HG02588 (cell line): ENCODE measurements at regions not wholly inside any gene's neighbourhood (a gene's known extent, or its start where the extent isn't known, plus 50 kb on each side); places are given as distances from the start of the nearest gene placed in this dataset.
"Not testable (repeated sequence)": the region's sequence is repeated elsewhere in the genome, so short reads cannot be mapped to it uniquely, and the experiment has no call there.

ENCODE experiments used
- ATAC-seq: cut with Tn5 transposase; IDR thresholded peaks from one replicate; pipeline ENCODE4 v1.9.1; 2021; ENCODE audit warnings: mild to moderate bottlenecking, moderate library complexity; ENCODE audit not compliant: unreplicated experiment

GRCh38 chr14:84074626-84075025 lies 1455.3 kb upstream of the FLRT2 start:
- ATAC-seq: no peak

- ATAC-seq: no peak
Measured at GRCh38 chr14:84080944-84081343, 1449.0 kb upstream of the FLRT2 start.

- ATAC-seq: no peak
Measured at GRCh38 chr14:84084056-84084630, 1445.8 kb upstream of the FLRT2 start.

- no peak for ATAC-seq
Measured at GRCh38 chr14:84085493-84085892, 1444.5 kb upstream of the FLRT2 start.

GRCh38 chr14:84086714-84087113 lies 1443.2 kb upstream of the FLRT2 start:
- no peak for ATAC-seq

GRCh38 chr14:84087986-84088531 lies 1441.9 kb upstream of the FLRT2 start:
- no peak for ATAC-seq

GRCh38 chr14:84090837-84091236 lies 1439.1 kb upstream of the FLRT2 start:
- no peak for ATAC-seq

GRCh38 chr14:84095681-84096080 lies 1434.3 kb upstream of the FLRT2 start:
- ATAC-seq: no peak

GRCh38 chr14:84098261-84098660 lies 1431.7 kb upstream of the FLRT2 start:
- ATAC-seq: no peak

GRCh38 chr14:84099560-84099959 lies 1430.4 kb upstream of the FLRT2 start:
- not testable (repeated sequence) for ATAC-seq

GRCh38 chr14:84107835-84108343 lies 1422.1 kb upstream of the FLRT2 start:
- ATAC-seq: no peak

GRCh38 chr14:84108746-84109457 lies 1421.0 kb upstream of the FLRT2 start:
- ATAC-seq: no peak

GRCh38 chr14:84112589-84112988 lies 1417.4 kb upstream of the FLRT2 start:
- ATAC-seq: no peak

- ATAC-seq: no peak
Measured at GRCh38 chr14:84125676-84126075, 1404.3 kb upstream of the FLRT2 start.

GRCh38 chr14:84127495-84127894 lies 1402.4 kb upstream of the FLRT2 start:
- no peak for ATAC-seq

GRCh38 chr14:84128050-84128449 lies 1401.9 kb upstream of the FLRT2 start:
- ATAC-seq: no peak

- ATAC-seq: no peak
Measured at GRCh38 chr14:84129007-84129406, 1400.9 kb upstream of the FLRT2 start.

GRCh38 chr14:84129941-84130340 lies 1400.0 kb upstream of the FLRT2 start:
- no peak for ATAC-seq

- no peak for ATAC-seq
Measured at GRCh38 chr14:84131924-84132323, 1398.0 kb upstream of the FLRT2 start.

GRCh38 chr14:84144166-84144565 lies 1385.8 kb upstream of the FLRT2 start:
- ATAC-seq: no peak

- ATAC-seq: no peak
Measured at GRCh38 chr14:84152452-84152851, 1377.5 kb upstream of the FLRT2 start.

- no peak for ATAC-seq
Measured at GRCh38 chr14:84162633-84163032, 1367.3 kb upstream of the FLRT2 start.
